Kidney glomerular epithelial cell (primary cell): ENCODE measurements at regions not wholly inside any gene's neighbourhood (a gene's known extent, or its start where the extent isn't known, plus 50 kb on each side); places are given as distances from the start of the nearest gene placed in this dataset.
A peak's percentile ranks its signal among the peaks of the same experiment; 100 is the strongest.

Experiments used
- DNase-seq: peaks from one replicate; lab custom pipeline; 2025; lab: John Stamatoyannopoulos, UW

GRCh38 chr4:36716874-36717273 lies 435.5 kb downstream of the DTHD1 start:
- DNase-seq = no peak

GRCh38 chr4:36719425-36719824 lies 438.0 kb downstream of the DTHD1 start:
- no peak for DNase-seq

- no peak for DNase-seq
Measured at GRCh38 chr4:36722986-36723385, 441.6 kb downstream of the DTHD1 start.

- no peak for DNase-seq
Measured at GRCh38 chr4:36734334-36734733, 452.9 kb downstream of the DTHD1 start.

- DNase-seq = no peak
Measured at GRCh38 chr4:36737691-36738090, 456.3 kb downstream of the DTHD1 start.

GRCh38 chr4:36740796-36741310 lies 459.4 kb downstream of the DTHD1 start:
- DNase-seq = no peak

GRCh38 chr4:36747277-36748129 lies 466.1 kb downstream of the DTHD1 start:
- no peak for DNase-seq

GRCh38 chr4:36753048-36753447 lies 471.6 kb downstream of the DTHD1 start:
- DNase-seq = no peak

GRCh38 chr4:36757580-36758311 lies 476.3 kb downstream of the DTHD1 start:
- no peak for DNase-seq

GRCh38 chr4:36758312-36759178 lies 477.1 kb downstream of the DTHD1 start:
- no peak for DNase-seq

- DNase-seq = no peak
Measured at GRCh38 chr4:36761607-36762006, 480.2 kb downstream of the DTHD1 start.

- DNase-seq = no peak
Measured at GRCh38 chr4:36763814-36764213, 480.7 kb upstream of the NWD2 start.

GRCh38 chr4:36767596-36767995 lies 476.9 kb upstream of the NWD2 start:
- DNase-seq = no peak

- peak; percentile 72 for DNase-seq
Measured at GRCh38 chr4:36771411-36772153, 473.0 kb upstream of the NWD2 start.

- DNase-seq = no peak
Measured at GRCh38 chr4:36772154-36772516, 472.4 kb upstream of the NWD2 start.

- DNase-seq = no peak
Measured at GRCh38 chr4:36773467-36773866, 471.1 kb upstream of the NWD2 start.

- no peak for DNase-seq
Measured at GRCh38 chr4:36775544-36775943, 469.0 kb upstream of the NWD2 start.

GRCh38 chr4:36779601-36780000 lies 464.9 kb upstream of the NWD2 start:
- DNase-seq = no peak

- DNase-seq = no peak
Measured at GRCh38 chr4:36785973-36786372, 458.6 kb upstream of the NWD2 start.

- DNase-seq = peak; percentile 23
Measured at GRCh38 chr4:36786519-36786918, 458.0 kb upstream of the NWD2 start.

- DNase-seq = no peak
Measured at GRCh38 chr4:36794716-36795115, 449.8 kb upstream of the NWD2 start.

GRCh38 chr4:36812149-36812548 lies 432.4 kb upstream of the NWD2 start:
- DNase-seq = no peak
